NCI-H446 treated with DMSO at 0.1 percent for 48 hours (cell line): ENCODE measurements at regions not wholly inside any gene's neighbourhood (a gene's known extent, or its start where the extent isn't known, plus 50 kb on each side); places are given as distances from the start of the nearest gene placed in this dataset.
A peak's percentile ranks its signal among the peaks of the same experiment; 100 is the strongest.

Experiments
- DNase-seq: peaks from one replicate; lab custom pipeline; 2025; lab: John Stamatoyannopoulos, UW

GRCh38 chr18:73733806-73734314, 413.8 kb downstream of the FBXO15 start:
- no peak for DNase-seq

GRCh38 chr18:73733376-73733775, 414.3 kb downstream of the FBXO15 start:
- no peak for DNase-seq

- no peak for DNase-seq
These were observed 419.0 kb downstream of the FBXO15 start for GRCh38 chr18:73728657-73729056.

GRCh38 chr18:73724958-73725357, 422.7 kb downstream of the FBXO15 start:
- peak; percentile 93 for DNase-seq

GRCh38 chr18:73719611-73720010, 428.0 kb downstream of the FBXO15 start:
- no peak for DNase-seq

GRCh38 chr18:73717570-73717969, 430.1 kb downstream of the FBXO15 start:
- DNase-seq = no peak

- no peak for DNase-seq
These were observed 432.4 kb downstream of the FBXO15 start for GRCh38 chr18:73715210-73715670.

GRCh38 chr18:73714466-73714865, 433.2 kb downstream of the FBXO15 start:
- DNase-seq = no peak

GRCh38 chr18:73711256-73711655, 436.4 kb downstream of the FBXO15 start:
- no peak for DNase-seq

GRCh38 chr18:73708591-73708990, 439.0 kb downstream of the FBXO15 start:
- no peak for DNase-seq

GRCh38 chr18:73707035-73707434, 440.6 kb downstream of the FBXO15 start:
- DNase-seq = no peak

GRCh38 chr18:73697353-73697752, 450.3 kb downstream of the FBXO15 start:
- DNase-seq = no peak

- DNase-seq = no peak
These were observed 450.9 kb downstream of the FBXO15 start for GRCh38 chr18:73696698-73697097.

GRCh38 chr18:73696171-73696570, 451.5 kb downstream of the FBXO15 start:
- no peak for DNase-seq

GRCh38 chr18:73693091-73693490, 454.5 kb downstream of the FBXO15 start:
- DNase-seq = no peak

- no peak for DNase-seq
These were observed 456.0 kb downstream of the FBXO15 start for GRCh38 chr18:73691624-73692023.

- DNase-seq = no peak
These were observed 456.5 kb downstream of the FBXO15 start for GRCh38 chr18:73691118-73691517.

GRCh38 chr18:73690222-73690621, 457.4 kb downstream of the FBXO15 start:
- DNase-seq = no peak

GRCh38 chr18:73688851-73689711, 458.6 kb downstream of the FBXO15 start:
- no peak for DNase-seq

- no peak for DNase-seq
These were observed 459.5 kb downstream of the FBXO15 start for GRCh38 chr18:73688161-73688560.

- DNase-seq = no peak
These were observed 463.0 kb downstream of the FBXO15 start for GRCh38 chr18:73684647-73685046.

- DNase-seq = no peak
These were observed 464.0 kb downstream of the FBXO15 start for GRCh38 chr18:73683409-73684238.

GRCh38 chr18:73681912-73682311, 465.7 kb downstream of the FBXO15 start:
- no peak for DNase-seq
